ENCODE measurements at regions not wholly inside any gene's neighbourhood (a gene's known extent, or its start where the extent isn't known, plus 50 kb on each side); places are given as distances from the start of the nearest gene placed in this dataset.
"Not testable (repeated sequence)": the region's sequence is repeated elsewhere in the genome, so short reads cannot be mapped to it uniquely, and the experiment has no call there.

- H3K4me3 Mint-ChIP-seq, result no peak overlapping the region
- H3K27me3 Mint-ChIP-seq, result peaks cover 7% of the 10 kb centered on the region
- H3K27ac Mint-ChIP-seq, result no peak overlapping the region
- no peak for ATAC-seq (replicated peaks)
- no peaks in the 10 kb centered on the region for H3K9me3 Mint-ChIP-seq
- no peaks in the 10 kb centered on the region for H3K36me3 Mint-ChIP-seq (ENCODE audit: low read depth)
- no peaks in the 10 kb centered on the region for H3K4me1 Mint-ChIP-seq
Observed at GRCh38 chr6:168922436-168922835, 331.2 kb downstream of the THBS2 start.

- H3K36me3 Mint-ChIP-seq (ENCODE audit: low read depth), result no peaks in the 10 kb centered on the region
- no peak overlapping the region for H3K4me3 Mint-ChIP-seq
- no peaks in the 10 kb centered on the region for H3K9me3 Mint-ChIP-seq
- H3K27ac Mint-ChIP-seq, result no peak overlapping the region
- no peaks in the 10 kb centered on the region for H3K4me1 Mint-ChIP-seq
- H3K27me3 Mint-ChIP-seq, result peaks cover 7% of the 10 kb centered on the region
- ATAC-seq (replicated peaks), result no peak
Observed at GRCh38 chr6:168920289-168920688, 333.4 kb downstream of the THBS2 start.

- Mint-ChIP-seq H3K9me3 (no peaks in the 10 kb centered on the region), H3K4me3 (no peak overlapping the region), H3K36me3 (ENCODE audit: low read depth) (no peaks in the 10 kb centered on the region), H3K27me3 (peaks cover 7% of the 10 kb centered on the region), H3K4me1 (no peaks in the 10 kb centered on the region), H3K27ac (no peak overlapping the region)
- no peak for ATAC-seq (replicated peaks)
Observed at GRCh38 chr6:168919470-168920179, 334.0 kb downstream of the THBS2 start.

- H3K4me1 Mint-ChIP-seq, result peaks cover 3% of the 10 kb centered on the region
- no peak for ATAC-seq (replicated peaks)
- no peak overlapping the region for H3K4me3 Mint-ChIP-seq
- H3K27me3 Mint-ChIP-seq, result peaks cover 7% of the 10 kb centered on the region
- no peaks in the 10 kb centered on the region for H3K9me3 Mint-ChIP-seq
- no peak overlapping the region for H3K27ac Mint-ChIP-seq
- no peaks in the 10 kb centered on the region for H3K36me3 Mint-ChIP-seq (ENCODE audit: low read depth)
Observed at GRCh38 chr6:168916576-168917211, 337.0 kb downstream of the THBS2 start.

- Mint-ChIP-seq H3K4me3 (no peak overlapping the region), H3K27ac (no peak overlapping the region), H3K9me3 (no peaks in the 10 kb centered on the region), H3K27me3 (peaks cover 7% of the 10 kb centered on the region), H3K4me1 (peaks cover 3% of the 10 kb centered on the region), H3K36me3 (ENCODE audit: low read depth) (no peaks in the 10 kb centered on the region)
- no peak for ATAC-seq (replicated peaks)
Observed at GRCh38 chr6:168915855-168916254, 337.8 kb downstream of the THBS2 start.

- H3K36me3 Mint-ChIP-seq (ENCODE audit: low read depth), result no peaks in the 10 kb centered on the region
- no peak for ATAC-seq (replicated peaks)
- no peaks in the 10 kb centered on the region for H3K9me3 Mint-ChIP-seq
- H3K27me3 Mint-ChIP-seq, result peaks cover 7% of the 10 kb centered on the region
- H3K4me1 Mint-ChIP-seq, result peaks cover 3% of the 10 kb centered on the region
- no peak overlapping the region for H3K27ac Mint-ChIP-seq
- no peak overlapping the region for H3K4me3 Mint-ChIP-seq
Observed at GRCh38 chr6:168915242-168915641, 338.4 kb downstream of the THBS2 start.

- ATAC-seq (replicated peaks), result no peak
- Mint-ChIP-seq H3K4me1 (peaks cover 11% of the 10 kb centered on the region), H3K27me3 (no peaks in the 10 kb centered on the region), H3K9me3 (peaks cover 4% of the 10 kb centered on the region), H3K36me3 (ENCODE audit: low read depth) (peaks cover 5% of the 10 kb centered on the region), H3K4me3 (no peak overlapping the region), H3K27ac (no peak overlapping the region)
Observed at GRCh38 chr6:168913866-168914469, 339.7 kb downstream of the THBS2 start.

GRCh38 chr6:168913231-168913865 is 340.3 kb downstream of the THBS2 start:
- not testable (repeated sequence) for H3K9me3 Mint-ChIP-seq; ATAC-seq (replicated peaks); H3K27me3 Mint-ChIP-seq; H3K4me3 Mint-ChIP-seq; H3K36me3 Mint-ChIP-seq (ENCODE audit: low read depth); H3K27ac Mint-ChIP-seq
- peaks cover 11% of the 10 kb centered on the region for H3K4me1 Mint-ChIP-seq

- Mint-ChIP-seq H3K27ac (peak overlapping the region; percentile 79), H3K27me3 (no peaks in the 10 kb centered on the region), H3K36me3 (ENCODE audit: low read depth) (peaks cover 5% of the 10 kb centered on the region), H3K9me3 (peaks cover 4% of the 10 kb centered on the region), H3K4me1 (peaks cover 11% of the 10 kb centered on the region), H3K4me3 (peak overlapping the region; percentile 28)
- ATAC-seq (replicated peaks), result peak; percentile 74
Observed at GRCh38 chr6:168909288-168909687, 344.4 kb downstream of the THBS2 start.

GRCh38 chr6:168908887-168909286 is 344.8 kb downstream of the THBS2 start:
- H3K27ac Mint-ChIP-seq, result peak overlapping the region; percentile 79
- peaks cover 5% of the 10 kb centered on the region for H3K36me3 Mint-ChIP-seq (ENCODE audit: low read depth)
- ATAC-seq (replicated peaks), result no peak
- no peaks in the 10 kb centered on the region for H3K27me3 Mint-ChIP-seq
- H3K9me3 Mint-ChIP-seq, result peaks cover 4% of the 10 kb centered on the region
- peak overlapping the region; percentile 28 for H3K4me3 Mint-ChIP-seq
- H3K4me1 Mint-ChIP-seq, result peaks cover 11% of the 10 kb centered on the region

- H3K9me3 Mint-ChIP-seq, result peaks cover 4% of the 10 kb centered on the region
- peaks cover 11% of the 10 kb centered on the region for H3K4me1 Mint-ChIP-seq
- H3K36me3 Mint-ChIP-seq (ENCODE audit: low read depth), result peaks cover 5% of the 10 kb centered on the region
- no peaks in the 10 kb centered on the region for H3K27me3 Mint-ChIP-seq
- H3K27ac Mint-ChIP-seq, result peak overlapping the region; percentile 76
- H3K4me3 Mint-ChIP-seq, result peak overlapping the region; percentile 39
- ATAC-seq (replicated peaks), result peak; percentile 78
Observed at GRCh38 chr6:168908166-168908565, 345.5 kb downstream of the THBS2 start.

- Mint-ChIP-seq H3K27me3 (no peaks in the 10 kb centered on the region), H3K27ac (no peak overlapping the region), H3K4me1 (peaks cover 8% of the 10 kb centered on the region), H3K36me3 (ENCODE audit: low read depth) (peaks cover 5% of the 10 kb centered on the region), H3K4me3 (no peak overlapping the region), H3K9me3 (peaks cover 4% of the 10 kb centered on the region)
- no peak for ATAC-seq (replicated peaks)
Observed at GRCh38 chr6:168906391-168906790, 347.3 kb downstream of the THBS2 start.

- no peak for ATAC-seq (replicated peaks)
- Mint-ChIP-seq H3K4me3 (no peak overlapping the region), H3K36me3 (ENCODE audit: low read depth) (peaks cover 5% of the 10 kb centered on the region), H3K4me1 (peaks cover 8% of the 10 kb centered on the region), H3K27ac (no peak overlapping the region), H3K9me3 (peaks cover 4% of the 10 kb centered on the region), H3K27me3 (no peaks in the 10 kb centered on the region)
Observed at GRCh38 chr6:168905451-168906090, 348.1 kb downstream of the THBS2 start.

GRCh38 chr6:168903613-168904345 is 349.9 kb downstream of the THBS2 start:
- no peak for ATAC-seq (replicated peaks)
- no peak overlapping the region for H3K27ac Mint-ChIP-seq

More at GRCh38 chr6:168903613-168904345, 349.9 kb downstream of the THBS2 start:
- peaks cover 8% of the 10 kb centered on the region for H3K27me3 Mint-ChIP-seq
- H3K4me3 Mint-ChIP-seq, result no peak overlapping the region
- no peaks in the 10 kb centered on the region for H3K4me1 Mint-ChIP-seq
- no peaks in the 10 kb centered on the region for H3K36me3 Mint-ChIP-seq (ENCODE audit: low read depth)
- H3K9me3 Mint-ChIP-seq, result no peaks in the 10 kb centered on the region
